Upper lobe of left lung (tissue), 4 donors: ENCODE measurements at regions not wholly inside any gene's neighbourhood (a gene's known extent, or its start where the extent isn't known, plus 50 kb on each side); places are given as distances from the start of the nearest gene placed in this dataset.

Experiments used
- CTCF ChIP-seq, 6 experiments: fragments of 450-650 bp in 4 of 6; fragments of 200-600 bp in 2 of 6; sonication (generic) in 2 of 6; IDR thresholded peaks; one replicate each; pipeline ENCODE4 v1.5.1; 2016 to 2019; ENCODE audit warnings: antibody characterized with exemption in 6 of 6
- EP300 ChIP-seq, 4 donors: sonication (generic); formaldehyde crosslinking; IDR thresholded peaks; one replicate each; pipeline ENCODE4 v1.5.1; 2017; ENCODE audit warnings: antibody characterized with exemption in 4 of 4, control low read depth in 2 of 4
- POLR2A ChIP-seq, 4 donors: fragments of 450-650 bp; IDR thresholded peaks; one replicate each; pipeline ENCODE4 v1.5.1; 2016 to 2017; ENCODE audit warnings: antibody characterized with exemption in 4 of 4, mild to moderate bottlenecking in 2 of 4
- POLR2AphosphoS5 ChIP-seq, 2 donors: sonication (generic); formaldehyde crosslinking; IDR thresholded peaks; one replicate each; pipeline ENCODE4 v1.5.1; 2017; ENCODE audit warnings: antibody characterized with exemption in 2 of 2

- TF ChIP-seq CTCF (IDR thresholded peaks at IDR 0.05): no peak
- TF ChIP-seq EP300 (IDR thresholded peaks at IDR 0.05): no peak
- TF ChIP-seq POLR2A (IDR thresholded peaks at IDR 0.05): no peak
- TF ChIP-seq POLR2AphosphoS5 (IDR thresholded peaks at IDR 0.05): no peak
These were observed 1201.3 kb downstream of the EFNB2 start for GRCh38 chr13:105334211-105334610.
